ENCODE measurements at regions not wholly inside any gene's neighbourhood (a gene's known extent, or its start where the extent isn't known, plus 50 kb on each side); places are given as distances from the start of the nearest gene placed in this dataset.

GRCh38 chr13:104024416-104025170 lies 958.4 kb upstream of the SLC10A2 start:
- TF ChIP-seq CTCF (IDR thresholded peaks at IDR 0.05) = no peak

GRCh38 chr13:104021806-104022397 lies 955.7 kb upstream of the SLC10A2 start:
- TF ChIP-seq CTCF (IDR thresholded peaks at IDR 0.05) = no peak

- TF ChIP-seq CTCF (IDR thresholded peaks at IDR 0.05) = no peak
Observed at GRCh38 chr13:104017317-104017716, 951.1 kb upstream of the SLC10A2 start.

GRCh38 chr13:104015646-104016396 lies 949.6 kb upstream of the SLC10A2 start:
- no peak for TF ChIP-seq CTCF (IDR thresholded peaks at IDR 0.05)

- no peak for TF ChIP-seq CTCF (IDR thresholded peaks at IDR 0.05)
Observed at GRCh38 chr13:104014803-104015645, 948.8 kb upstream of the SLC10A2 start.

- TF ChIP-seq CTCF (IDR thresholded peaks at IDR 0.05) = no peak
Observed at GRCh38 chr13:104011505-104012241, 945.5 kb upstream of the SLC10A2 start.
